ENCODE measurements at regions not wholly inside any gene's neighbourhood (a gene's known extent, or its start where the extent isn't known, plus 50 kb on each side); places are given as distances from the start of the nearest gene placed in this dataset.
"Not testable (repeated sequence)": the region's sequence is repeated elsewhere in the genome, so short reads cannot be mapped to it uniquely, and the experiment has no call there.

GRCh38 chr14:105738638-105739037 lies 212.3 kb downstream of the TMEM121 start:
- TF ChIP-seq CTCF (IDR thresholded peaks at IDR 0.05): no peak
- Histone ChIP-seq H3K36me3 (ENCODE audit: control insufficient read depth, insufficient read depth, low read length) (no peaks in the 10 kb centered on the region), H3K27me3 (ENCODE audit: control insufficient read depth, insufficient read depth, low read length) (no peaks in the 10 kb centered on the region), H3K4me3 (ENCODE audit: low read length) (no peak overlapping the region), H3K4me1 (ENCODE audit: control insufficient read depth, insufficient read depth, low read length) (no peaks in the 10 kb centered on the region), H3K27ac (ENCODE audit: low read length) (no peak overlapping the region), H3K9me3 (ENCODE audit: control insufficient read depth, insufficient read depth, low read length) (no peaks in the 10 kb centered on the region)
- Mint-ChIP-seq H3K9me3 (no peaks in the 10 kb centered on the region), H3K36me3 (no peaks in the 10 kb centered on the region), H3K27ac (no peak overlapping the region), H3K27me3 (ENCODE audit: low read depth in 2 of 2) (no peaks in the 10 kb centered on the region), H3K4me1 (peaks cover 0 to 3% of the 10 kb centered on the region in 2 donors), H3K4me3 (no peak overlapping the region)
- intact Hi-C loops (cut with micrococcal nuclease): no loop called here
- 88% methylated on average over 8 of the region's 8 CpGs for WGBS (ENCODE audit: insufficient coverage)
- ATAC-seq (peak in 1 of 3 donors; percentile 34), DNase-seq (no peak)

- no peaks in the 10 kb centered on the region for H3K4me1 Mint-ChIP-seq
- no peak overlapping the region for H3K27ac Mint-ChIP-seq
- DNase-seq (no peak), ATAC-seq (peak in 1 of 3 donors; percentile 25)
- no peaks in the 10 kb centered on the region for H3K27me3 Mint-ChIP-seq (ENCODE audit: low read depth in 2 of 2)
- H3K4me3 Mint-ChIP-seq: no peak overlapping the region
- H3K9me3 ChIP-seq (ENCODE audit: control insufficient read depth, insufficient read depth, low read length): no peaks in the 10 kb centered on the region
- no peaks in the 10 kb centered on the region for H3K4me1 ChIP-seq (ENCODE audit: control insufficient read depth, insufficient read depth, low read length)
- 85% methylated on average over 9 of the region's 14 CpGs for WGBS (ENCODE audit: insufficient coverage)
- no peaks in the 10 kb centered on the region for H3K27me3 ChIP-seq (ENCODE audit: control insufficient read depth, insufficient read depth, low read length)
- H3K4me3 ChIP-seq (ENCODE audit: low read length): no peak overlapping the region
- H3K27ac ChIP-seq (ENCODE audit: low read length): no peak overlapping the region
- no peaks in the 10 kb centered on the region for H3K9me3 Mint-ChIP-seq
- no peak for TF ChIP-seq CTCF (IDR thresholded peaks at IDR 0.05)
- H3K36me3 Mint-ChIP-seq: no peaks in the 10 kb centered on the region
- intact Hi-C loops (cut with micrococcal nuclease): no loop called here
- H3K36me3 ChIP-seq (ENCODE audit: control insufficient read depth, insufficient read depth, low read length): no peaks in the 10 kb centered on the region
Measured at GRCh38 chr14:105739331-105740102, 213.1 kb downstream of the TMEM121 start.

GRCh38 chr14:105740272-105740671 lies 213.9 kb downstream of the TMEM121 start:
- DNase-seq; H3K27ac Mint-ChIP-seq; H3K4me1 Mint-ChIP-seq; H3K27ac ChIP-seq (ENCODE audit: low read length); intact Hi-C loops (cut with micrococcal nuclease); ATAC-seq; H3K27me3 ChIP-seq (ENCODE audit: control insufficient read depth, insufficient read depth, low read length); H3K4me3 Mint-ChIP-seq; H3K9me3 Mint-ChIP-seq; H3K36me3 Mint-ChIP-seq; H3K36me3 ChIP-seq (ENCODE audit: control insufficient read depth, insufficient read depth, low read length); H3K27me3 Mint-ChIP-seq (ENCODE audit: low read depth in 2 of 2); H3K4me3 ChIP-seq (ENCODE audit: low read length); H3K4me1 ChIP-seq (ENCODE audit: control insufficient read depth, insufficient read depth, low read length); H3K9me3 ChIP-seq (ENCODE audit: control insufficient read depth, insufficient read depth, low read length): not testable (repeated sequence)
- 75% methylated on average over 12 of the region's 18 CpGs for WGBS (ENCODE audit: insufficient coverage)

GRCh38 chr14:105740961-105741360 lies 214.6 kb downstream of the TMEM121 start:
- H3K27ac ChIP-seq (ENCODE audit: low read length); intact Hi-C loops (cut with micrococcal nuclease); H3K36me3 ChIP-seq (ENCODE audit: control insufficient read depth, insufficient read depth, low read length); H3K36me3 Mint-ChIP-seq; H3K4me1 Mint-ChIP-seq; H3K27ac Mint-ChIP-seq; DNase-seq; H3K27me3 ChIP-seq (ENCODE audit: control insufficient read depth, insufficient read depth, low read length); H3K4me3 ChIP-seq (ENCODE audit: low read length); H3K9me3 ChIP-seq (ENCODE audit: control insufficient read depth, insufficient read depth, low read length); ATAC-seq; H3K4me3 Mint-ChIP-seq; H3K27me3 Mint-ChIP-seq (ENCODE audit: low read depth in 2 of 2); H3K4me1 ChIP-seq (ENCODE audit: control insufficient read depth, insufficient read depth, low read length); H3K9me3 Mint-ChIP-seq: not testable (repeated sequence)
- 78% methylated on average over 4 of the region's 14 CpGs for WGBS (ENCODE audit: insufficient coverage)

GRCh38 chr14:105741707-105742530 lies 215.5 kb downstream of the TMEM121 start:
- H3K9me3 ChIP-seq (ENCODE audit: control insufficient read depth, insufficient read depth, low read length): not testable (repeated sequence)

More at GRCh38 chr14:105741707-105742530, 215.5 kb downstream of the TMEM121 start:
- H3K9me3 Mint-ChIP-seq; DNase-seq; H3K27ac Mint-ChIP-seq; H3K4me1 Mint-ChIP-seq; H3K36me3 ChIP-seq (ENCODE audit: control insufficient read depth, insufficient read depth, low read length); H3K4me1 ChIP-seq (ENCODE audit: control insufficient read depth, insufficient read depth, low read length); intact Hi-C loops (cut with micrococcal nuclease); H3K4me3 Mint-ChIP-seq; H3K4me3 ChIP-seq (ENCODE audit: low read length); ATAC-seq; H3K36me3 Mint-ChIP-seq; H3K27me3 Mint-ChIP-seq (ENCODE audit: low read depth in 2 of 2); H3K27me3 ChIP-seq (ENCODE audit: control insufficient read depth, insufficient read depth, low read length); H3K27ac ChIP-seq (ENCODE audit: low read length): not testable (repeated sequence)
- 91% methylated on average over 29 of the region's 29 CpGs for WGBS (ENCODE audit: insufficient coverage)

Data from natural killer cell (primary cell).